ENCODE measurements at regions not wholly inside any gene's neighbourhood (a gene's known extent, or its start where the extent isn't known, plus 50 kb on each side); places are given as distances from the start of the nearest gene placed in this dataset.

DNA sequence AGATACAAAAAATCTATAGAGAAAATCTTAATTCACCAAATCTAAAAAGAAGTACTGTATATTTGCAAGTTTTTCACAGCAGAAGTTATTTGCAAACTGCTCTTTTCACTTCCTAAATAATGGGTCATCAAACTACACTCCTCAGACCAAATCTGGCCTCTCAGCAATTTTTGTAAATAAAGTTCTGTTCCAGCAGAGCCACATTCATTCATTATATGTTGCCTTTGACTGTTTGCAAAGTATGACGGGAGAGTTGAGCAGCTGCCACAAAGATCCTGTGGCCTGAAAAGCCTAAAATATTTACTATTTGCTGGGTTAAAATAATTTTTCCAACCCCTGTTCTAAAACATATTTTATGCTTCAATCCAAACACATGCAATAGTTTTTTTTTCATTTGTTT lies 1222.3 kb upstream of the SEL1L start:
- no TSS peak for BruUV-seq (replicated peaks)
- TF ChIP-seq, protein P1, sequence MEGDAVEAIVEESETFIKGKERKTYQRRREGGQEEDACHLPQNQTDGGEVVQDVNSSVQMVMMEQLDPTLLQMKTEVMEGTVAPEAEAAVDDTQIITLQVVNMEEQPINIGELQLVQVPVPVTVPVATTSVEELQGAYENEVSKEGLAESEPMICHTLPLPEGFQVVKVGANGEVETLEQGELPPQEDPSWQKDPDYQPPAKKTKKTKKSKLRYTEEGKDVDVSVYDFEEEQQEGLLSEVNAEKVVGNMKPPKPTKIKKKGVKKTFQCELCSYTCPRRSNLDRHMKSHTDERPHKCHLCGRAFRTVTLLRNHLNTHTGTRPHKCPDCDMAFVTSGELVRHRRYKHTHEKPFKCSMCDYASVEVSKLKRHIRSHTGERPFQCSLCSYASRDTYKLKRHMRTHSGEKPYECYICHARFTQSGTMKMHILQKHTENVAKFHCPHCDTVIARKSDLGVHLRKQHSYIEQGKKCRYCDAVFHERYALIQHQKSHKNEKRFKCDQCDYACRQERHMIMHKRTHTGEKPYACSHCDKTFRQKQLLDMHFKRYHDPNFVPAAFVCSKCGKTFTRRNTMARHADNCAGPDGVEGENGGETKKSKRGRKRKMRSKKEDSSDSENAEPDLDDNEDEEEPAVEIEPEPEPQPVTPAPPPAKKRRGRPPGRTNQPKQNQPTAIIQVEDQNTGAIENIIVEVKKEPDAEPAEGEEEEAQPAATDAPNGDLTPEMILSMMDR (IDR thresholded peaks at IDR 0.05; ENCODE audit: insufficient read depth in 1 of 2, low read depth in 1 of 2, low read length in 1 of 2, severe bottlenecking in 1 of 2, unreplicated experiment in 1 of 2) = no peak
- no peak overlapping the region for H3K4me3 ChIP-seq (ENCODE audit: low read depth, low read length)
- H3K27me3 ChIP-seq (replicated peaks; ENCODE audit: control insufficient read depth, insufficient read depth, low read length) = no peaks in the 10 kb centered on the region
- CTCF ChIA-PET = no interaction called here
- no peak for DNase-seq
- H3K9me3 ChIP-seq = no peaks in the 10 kb centered on the region
- Mint-ChIP-seq H3K4me1 (ENCODE audit: low read depth, unreplicated experiment) (no peaks in the 10 kb centered on the region), H3K27ac (ENCODE audit: unreplicated experiment) (no peak overlapping the region), H3K27me3 (ENCODE audit: insufficient read depth, unreplicated experiment) (peaks cover 3% of the 10 kb centered on the region), H3K4me3 (ENCODE audit: unreplicated experiment) (no peak overlapping the region), H3K9me3 (ENCODE audit: unreplicated experiment) (no peaks in the 10 kb centered on the region), H3K36me3 (ENCODE audit: insufficient read depth, unreplicated experiment) (no peaks in the 10 kb centered on the region)
- H3K36me3 ChIP-seq (ENCODE audit: control insufficient read depth, insufficient read depth, low read length) = no peaks in the 10 kb centered on the region
- POLR2A ChIA-PET = no interaction called here
- intact Hi-C loops (cut with micrococcal nuclease; ENCODE audit: unreplicated experiment) = no loop called here
- H3K4me1 ChIP-seq = no peaks in the 10 kb centered on the region

DNA sequence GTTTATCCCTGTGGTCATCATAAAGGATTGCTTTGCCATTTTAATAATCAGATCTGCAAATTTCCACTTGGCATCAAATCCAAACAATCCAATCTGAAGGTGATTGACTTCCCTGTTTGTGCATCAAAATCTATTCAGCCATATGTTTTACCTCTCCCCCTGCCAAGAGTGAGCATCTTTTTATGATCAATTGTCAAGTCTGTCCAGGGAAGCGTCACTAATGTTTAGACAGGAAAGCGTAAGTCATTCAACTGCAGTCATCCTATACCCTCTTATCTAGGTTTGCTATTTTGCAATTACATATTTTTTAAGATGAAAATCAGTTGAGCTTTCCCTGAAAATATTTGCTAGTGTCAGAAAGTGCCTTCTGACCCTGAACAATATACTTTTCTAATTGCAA lies 1224.1 kb upstream of the SEL1L start:
- H3K4me3 Mint-ChIP-seq (ENCODE audit: unreplicated experiment) = no peak overlapping the region
- CTCF ChIA-PET = no interaction called here
- H3K9me3 Mint-ChIP-seq (ENCODE audit: unreplicated experiment) = no peaks in the 10 kb centered on the region
- H3K4me1 Mint-ChIP-seq (ENCODE audit: low read depth, unreplicated experiment) = no peaks in the 10 kb centered on the region
- POLR2A ChIA-PET = no interaction called here
- DNase-seq = no peak
- no peaks in the 10 kb centered on the region for H3K36me3 ChIP-seq (ENCODE audit: control insufficient read depth, insufficient read depth, low read length)
- no peaks in the 10 kb centered on the region for H3K27me3 ChIP-seq (replicated peaks; ENCODE audit: control insufficient read depth, insufficient read depth, low read length)
- H3K27me3 Mint-ChIP-seq (ENCODE audit: insufficient read depth, unreplicated experiment) = peaks cover 3% of the 10 kb centered on the region
- no peak overlapping the region for H3K27ac Mint-ChIP-seq (ENCODE audit: unreplicated experiment)
- H3K4me1 ChIP-seq = no peaks in the 10 kb centered on the region
- intact Hi-C loops (cut with micrococcal nuclease; ENCODE audit: unreplicated experiment) = no loop called here
- H3K9me3 ChIP-seq = no peaks in the 10 kb centered on the region
- no peak overlapping the region for H3K4me3 ChIP-seq (ENCODE audit: low read depth, low read length)
- BruUV-seq (replicated peaks) = no TSS peak
- no peaks in the 10 kb centered on the region for H3K36me3 Mint-ChIP-seq (ENCODE audit: insufficient read depth, unreplicated experiment)
- TF ChIP-seq, protein P1 (IDR thresholded peaks at IDR 0.05; ENCODE audit: insufficient read depth in 1 of 2, low read depth in 1 of 2, low read length in 1 of 2, severe bottlenecking in 1 of 2, unreplicated experiment in 1 of 2) = no peak

DNA sequence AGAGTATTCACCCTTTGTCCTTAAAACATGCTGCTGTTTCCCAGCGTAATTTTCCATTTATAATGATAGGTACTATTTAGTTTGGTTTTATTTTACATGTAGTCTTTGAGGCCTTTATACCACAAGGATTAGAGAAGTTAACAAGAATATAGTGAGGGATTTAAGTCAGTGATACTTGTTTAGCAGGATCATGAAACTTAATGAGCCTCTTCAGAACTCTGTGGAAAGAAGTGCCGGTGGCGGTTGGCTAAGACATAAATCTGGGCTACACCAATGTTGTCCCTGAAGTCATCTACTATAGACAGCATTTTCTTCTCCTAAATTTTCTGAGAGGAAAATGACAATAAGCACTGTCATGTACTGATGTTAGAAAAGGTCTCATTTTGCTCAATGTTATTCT lies 1226.0 kb upstream of the SEL1L start:
- no peaks in the 10 kb centered on the region for H3K36me3 ChIP-seq (ENCODE audit: control insufficient read depth, insufficient read depth, low read length)
- no peaks in the 10 kb centered on the region for H3K9me3 ChIP-seq
- Mint-ChIP-seq H3K27ac (ENCODE audit: unreplicated experiment) (no peak overlapping the region), H3K9me3 (ENCODE audit: unreplicated experiment) (no peaks in the 10 kb centered on the region), H3K27me3 (ENCODE audit: insufficient read depth, unreplicated experiment) (peaks cover 6% of the 10 kb centered on the region), H3K36me3 (ENCODE audit: insufficient read depth, unreplicated experiment) (no peaks in the 10 kb centered on the region), H3K4me3 (ENCODE audit: unreplicated experiment) (no peak overlapping the region), H3K4me1 (ENCODE audit: low read depth, unreplicated experiment) (no peaks in the 10 kb centered on the region)
- ChIA-PET POLR2A (no interaction called here), CTCF (no interaction called here)
- intact Hi-C loops (cut with micrococcal nuclease; ENCODE audit: unreplicated experiment) = no loop called here
- TF ChIP-seq, protein P1 (IDR thresholded peaks at IDR 0.05; ENCODE audit: insufficient read depth in 1 of 2, low read depth in 1 of 2, low read length in 1 of 2, severe bottlenecking in 1 of 2, unreplicated experiment in 1 of 2) = no peak
- BruUV-seq (replicated peaks) = no TSS peak
- DNase-seq = no peak
- H3K4me1 ChIP-seq = no peaks in the 10 kb centered on the region
- H3K27me3 ChIP-seq (replicated peaks; ENCODE audit: control insufficient read depth, insufficient read depth, low read length) = no peaks in the 10 kb centered on the region
- H3K4me3 ChIP-seq (ENCODE audit: low read depth, low read length) = no peak overlapping the region

All from Caco-2 (cell line).